ENCODE measurements at regions not wholly inside any gene's neighbourhood (a gene's known extent, or its start where the extent isn't known, plus 50 kb on each side); places are given as distances from the start of the nearest gene placed in this dataset.

- no peak for DNase-seq (ENCODE audit: low read depth in 2 of 2)
Observed at GRCh38 chr2:103469800-103470199, 708.0 kb downstream of the TMEM182 start.

- DNase-seq (ENCODE audit: low read depth in 2 of 2) = no peak
Observed at GRCh38 chr2:103484906-103485305, 723.1 kb downstream of the TMEM182 start.

GRCh38 chr2:103496850-103497249, 735.0 kb downstream of the TMEM182 start:
- no peak for DNase-seq (ENCODE audit: low read depth in 2 of 2)

- DNase-seq (ENCODE audit: low read depth in 2 of 2) = no peak
Observed at GRCh38 chr2:103506812-103507211, 745.0 kb downstream of the TMEM182 start.

- DNase-seq (ENCODE audit: low read depth in 2 of 2) = no peak
Observed at GRCh38 chr2:103512442-103512841, 750.6 kb downstream of the TMEM182 start.

- DNase-seq (ENCODE audit: low read depth in 2 of 2) = no peak
Observed at GRCh38 chr2:103520547-103520946, 758.7 kb downstream of the TMEM182 start.

- DNase-seq (ENCODE audit: low read depth in 2 of 2) = no peak
Observed at GRCh38 chr2:103525756-103526155, 763.9 kb downstream of the TMEM182 start.

GRCh38 chr2:103526757-103527156, 764.9 kb downstream of the TMEM182 start:
- no peak for DNase-seq (ENCODE audit: low read depth in 2 of 2)

GRCh38 chr2:103527278-103527677, 765.4 kb downstream of the TMEM182 start:
- DNase-seq (ENCODE audit: low read depth in 2 of 2) = no peak

GRCh38 chr2:103529798-103530502, 768.1 kb downstream of the TMEM182 start:
- no peak for DNase-seq (ENCODE audit: low read depth in 2 of 2)

- DNase-seq (ENCODE audit: low read depth in 2 of 2) = no peak
Observed at GRCh38 chr2:103552775-103553174, 790.9 kb downstream of the TMEM182 start.

- DNase-seq (ENCODE audit: low read depth in 2 of 2) = no peak
Observed at GRCh38 chr2:103594823-103595222, 833.0 kb downstream of the TMEM182 start.

GRCh38 chr2:103605071-103605780, 843.4 kb downstream of the TMEM182 start:
- DNase-seq (ENCODE audit: low read depth in 2 of 2) = no peak

- DNase-seq (ENCODE audit: low read depth in 2 of 2) = no peak
Observed at GRCh38 chr2:103615611-103616105, 853.8 kb downstream of the TMEM182 start.

GRCh38 chr2:103616891-103617290, 855.1 kb downstream of the TMEM182 start:
- no peak for DNase-seq (ENCODE audit: low read depth in 2 of 2)

- no peak for DNase-seq (ENCODE audit: low read depth in 2 of 2)
Observed at GRCh38 chr2:103618112-103618511, 856.3 kb downstream of the TMEM182 start.

- no peak for DNase-seq (ENCODE audit: low read depth in 2 of 2)
Observed at GRCh38 chr2:103627301-103627700, 865.5 kb downstream of the TMEM182 start.

GRCh38 chr2:103638978-103639377, 877.1 kb downstream of the TMEM182 start:
- no peak for DNase-seq (ENCODE audit: low read depth in 2 of 2)

GRCh38 chr2:103656558-103656957, 894.7 kb downstream of the TMEM182 start:
- DNase-seq (ENCODE audit: low read depth in 2 of 2) = no peak

GRCh38 chr2:103660519-103660918, 898.7 kb downstream of the TMEM182 start:
- DNase-seq (ENCODE audit: low read depth in 2 of 2) = no peak

- DNase-seq (ENCODE audit: low read depth in 2 of 2) = no peak
Observed at GRCh38 chr2:103660947-103661346, 899.1 kb downstream of the TMEM182 start.

- DNase-seq (ENCODE audit: low read depth in 2 of 2) = no peak
Observed at GRCh38 chr2:103664690-103665089, 902.9 kb downstream of the TMEM182 start.

- no peak for DNase-seq (ENCODE audit: low read depth in 2 of 2)
Observed at GRCh38 chr2:103667335-103667884, 905.6 kb downstream of the TMEM182 start.

Data from dermis microvascular lymphatic vessel endothelial cell (primary cell).